ENCODE measurements at regions not wholly inside any gene's neighbourhood (a gene's known extent, or its start where the extent isn't known, plus 50 kb on each side); places are given as distances from the start of the nearest gene placed in this dataset.

GRCh38 chr11:92909214-92909613, 60.2 kb upstream of the MTNR1B start:
- Histone ChIP-seq H3K9me3 (ENCODE audit: low read length) (no peaks in the 10 kb centered on the region), H4K20me1 (ENCODE audit: low read length) (no peaks in the 10 kb centered on the region), H3K4me2 (ENCODE audit: low read length) (no peak overlapping the region), H3F3A (ENCODE audit: low read length, unreplicated experiment) (no peaks in the 10 kb centered on the region), H3K9ac (ENCODE audit: low read length) (no peak overlapping the region), H3K27ac (ENCODE audit: low read length) (no peak overlapping the region), H3K36me3 (ENCODE audit: low read depth, low read length) (no peaks in the 10 kb centered on the region), H3K9me2 (replicated peaks; ENCODE audit: low read length) (no peaks in the 10 kb centered on the region), H3K4me3 (ENCODE audit: low read length) (no peak overlapping the region), H3K79me2 (ENCODE audit: low read length) (no peaks in the 10 kb centered on the region), H3K27me3 (ENCODE audit: low read length) (0 out of 2 replicates have a peak, but pooled peaks cover 6% of the 10 kb centered on the region), H2AFZ (ENCODE audit: low read length) (no peak overlapping the region), H3K4me1 (ENCODE audit: insufficient read depth, low read length) (no peaks in the 10 kb centered on the region)
- ChIA-PET CTCF (no interaction called here), POLR2A (ENCODE audit: unreplicated experiment) (no interaction called here)
- intact Hi-C loops (cut with micrococcal nuclease): no loop called here
- no peak for ATAC-seq
- DNase-seq: no peak
- TF ChIP-seq CTCF (conservative IDR thresholded peaks at IDR 0.05; ENCODE audit: low read depth, low read length) (no peak), EZH2phosphoT487 (IDR thresholded peaks at IDR 0.05; ENCODE audit: borderline replicate concordance, low read length) (no peak), EZH2 (IDR thresholded peaks at IDR 0.05; ENCODE audit: low read length, unreplicated experiment) (no peak)
- BruUV-seq (replicated peaks): no TSS peak

- Histone ChIP-seq H3K27ac (ENCODE audit: low read length) (no peak overlapping the region), H3K9me3 (ENCODE audit: low read length) (no peaks in the 10 kb centered on the region), H3K27me3 (ENCODE audit: low read length) (0 out of 2 replicates have a peak, but pooled peaks cover 6% of the 10 kb centered on the region), H3K9ac (ENCODE audit: low read length) (no peak overlapping the region), H2AFZ (ENCODE audit: low read length) (no peak overlapping the region), H3K4me2 (ENCODE audit: low read length) (no peak overlapping the region), H3F3A (ENCODE audit: low read length, unreplicated experiment) (no peaks in the 10 kb centered on the region), H3K9me2 (replicated peaks; ENCODE audit: low read length) (no peaks in the 10 kb centered on the region), H3K36me3 (ENCODE audit: low read depth, low read length) (no peaks in the 10 kb centered on the region), H3K4me3 (ENCODE audit: low read length) (no peak overlapping the region), H3K4me1 (ENCODE audit: insufficient read depth, low read length) (no peaks in the 10 kb centered on the region), H4K20me1 (ENCODE audit: low read length) (no peaks in the 10 kb centered on the region), H3K79me2 (ENCODE audit: low read length) (no peaks in the 10 kb centered on the region)
- ChIA-PET POLR2A (ENCODE audit: unreplicated experiment) (no interaction called here), CTCF (no interaction called here)
- DNase-seq: no peak
- intact Hi-C loops (cut with micrococcal nuclease): no loop called here
- no peak for ATAC-seq
- TF ChIP-seq CTCF (conservative IDR thresholded peaks at IDR 0.05; ENCODE audit: low read depth, low read length) (no peak), EZH2 (IDR thresholded peaks at IDR 0.05; ENCODE audit: low read length, unreplicated experiment) (no peak), EZH2phosphoT487 (IDR thresholded peaks at IDR 0.05; ENCODE audit: borderline replicate concordance, low read length) (no peak)
- BruUV-seq (replicated peaks): no TSS peak
Observed at GRCh38 chr11:92911478-92911877, 58.0 kb upstream of the MTNR1B start.

GRCh38 chr11:92915551-92915950, 53.9 kb upstream of the MTNR1B start:
- Histone ChIP-seq H3K27ac (ENCODE audit: low read length) (no peak overlapping the region), H3F3A (ENCODE audit: low read length, unreplicated experiment) (no peaks in the 10 kb centered on the region), H3K4me2 (ENCODE audit: low read length) (no peak overlapping the region), H2AFZ (ENCODE audit: low read length) (no peak overlapping the region), H3K36me3 (ENCODE audit: low read depth, low read length) (no peaks in the 10 kb centered on the region), H4K20me1 (ENCODE audit: low read length) (no peaks in the 10 kb centered on the region), H3K9ac (ENCODE audit: low read length) (no peak overlapping the region), H3K27me3 (ENCODE audit: low read length) (no peaks in the 10 kb centered on the region), H3K79me2 (ENCODE audit: low read length) (no peaks in the 10 kb centered on the region), H3K4me3 (ENCODE audit: low read length) (no peak overlapping the region), H3K4me1 (ENCODE audit: insufficient read depth, low read length) (no peaks in the 10 kb centered on the region), H3K9me3 (ENCODE audit: low read length) (no peaks in the 10 kb centered on the region), H3K9me2 (replicated peaks; ENCODE audit: low read length) (no peaks in the 10 kb centered on the region)
- TF ChIP-seq EZH2phosphoT487 (IDR thresholded peaks at IDR 0.05; ENCODE audit: borderline replicate concordance, low read length) (no peak), EZH2 (IDR thresholded peaks at IDR 0.05; ENCODE audit: low read length, unreplicated experiment) (no peak), CTCF (conservative IDR thresholded peaks at IDR 0.05; ENCODE audit: low read depth, low read length) (no peak)
- intact Hi-C loops (cut with micrococcal nuclease): no loop called here
- BruUV-seq (replicated peaks): no TSS peak
- ChIA-PET POLR2A (ENCODE audit: unreplicated experiment) (no interaction called here), CTCF (no interaction called here)
- no peak for DNase-seq
- no peak for ATAC-seq
